ENCODE measurements at regions not wholly inside any gene's neighbourhood (a gene's known extent, or its start where the extent isn't known, plus 50 kb on each side); places are given as distances from the start of the nearest gene placed in this dataset.
A peak's percentile ranks its signal among the peaks of the same experiment; 100 is the strongest.

GRCh38 chr3:188940573-188940932 lies 231.2 kb upstream of the TPRG1 start:
- DNase-seq = no peak

DNA sequence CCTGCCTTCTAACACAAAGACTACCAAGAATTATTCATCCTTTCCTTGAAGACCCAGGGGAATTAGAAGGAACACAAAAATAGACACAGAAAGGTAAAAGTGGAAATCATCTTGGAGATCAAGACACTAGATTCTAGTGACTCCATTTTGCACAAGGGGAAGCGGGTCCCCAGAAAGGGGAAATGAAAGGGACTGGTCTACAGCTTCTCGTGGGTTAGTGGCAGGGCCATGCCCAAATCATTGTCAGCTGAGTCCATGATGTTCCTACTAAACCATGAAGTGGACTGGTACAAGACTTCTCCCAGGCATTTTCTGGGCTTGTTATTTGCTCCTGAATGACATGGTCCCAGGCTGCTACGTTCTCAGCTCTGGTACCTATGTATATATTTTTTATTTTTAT lies 230.7 kb upstream of the TPRG1 start:
- DNase-seq = peak in 3 of 58 donors; percentile 8 to 39 (median 20)

DNA sequence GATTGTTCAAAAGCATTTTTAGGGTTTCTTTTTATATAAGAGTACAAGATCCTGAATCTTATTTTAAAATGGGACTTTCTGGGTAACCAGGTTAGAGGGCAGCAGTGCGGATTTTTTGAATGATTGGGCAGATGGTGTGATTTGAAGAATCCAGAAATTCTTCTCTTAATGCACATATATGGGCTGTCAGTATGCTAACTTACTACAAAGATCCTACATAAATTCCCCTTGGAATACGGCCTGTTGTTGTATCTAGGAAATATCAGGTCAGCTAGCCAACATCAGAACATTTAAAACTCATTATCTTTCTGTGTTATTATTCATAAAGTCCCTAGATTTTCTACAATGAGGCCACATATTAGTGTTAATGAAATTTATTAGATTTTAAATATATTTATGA lies 229.6 kb upstream of the TPRG1 start:
- no peak for DNase-seq

DNA sequence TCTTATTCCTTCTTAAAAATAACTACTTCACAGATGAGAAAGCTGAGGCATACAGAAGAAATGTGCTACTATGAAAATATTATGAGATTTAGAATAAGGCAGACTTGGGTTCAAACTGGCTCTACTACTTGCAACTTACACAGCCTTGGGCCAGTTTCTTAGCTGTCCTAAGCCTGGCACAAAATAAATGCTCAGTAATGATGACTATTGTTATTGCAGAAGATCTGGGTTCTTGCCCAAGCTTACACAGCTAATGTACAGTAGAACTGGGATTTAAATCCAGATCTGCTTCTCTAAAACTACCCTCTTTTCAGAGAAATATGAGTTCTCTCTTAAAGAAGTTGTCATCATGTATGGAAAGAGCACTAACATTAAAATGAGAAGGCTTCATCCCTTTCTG lies 228.2 kb upstream of the TPRG1 start:
- DNase-seq = no peak

GRCh38 chr3:188944108-188944507 lies 227.7 kb upstream of the TPRG1 start:
- no peak for DNase-seq

DNA sequence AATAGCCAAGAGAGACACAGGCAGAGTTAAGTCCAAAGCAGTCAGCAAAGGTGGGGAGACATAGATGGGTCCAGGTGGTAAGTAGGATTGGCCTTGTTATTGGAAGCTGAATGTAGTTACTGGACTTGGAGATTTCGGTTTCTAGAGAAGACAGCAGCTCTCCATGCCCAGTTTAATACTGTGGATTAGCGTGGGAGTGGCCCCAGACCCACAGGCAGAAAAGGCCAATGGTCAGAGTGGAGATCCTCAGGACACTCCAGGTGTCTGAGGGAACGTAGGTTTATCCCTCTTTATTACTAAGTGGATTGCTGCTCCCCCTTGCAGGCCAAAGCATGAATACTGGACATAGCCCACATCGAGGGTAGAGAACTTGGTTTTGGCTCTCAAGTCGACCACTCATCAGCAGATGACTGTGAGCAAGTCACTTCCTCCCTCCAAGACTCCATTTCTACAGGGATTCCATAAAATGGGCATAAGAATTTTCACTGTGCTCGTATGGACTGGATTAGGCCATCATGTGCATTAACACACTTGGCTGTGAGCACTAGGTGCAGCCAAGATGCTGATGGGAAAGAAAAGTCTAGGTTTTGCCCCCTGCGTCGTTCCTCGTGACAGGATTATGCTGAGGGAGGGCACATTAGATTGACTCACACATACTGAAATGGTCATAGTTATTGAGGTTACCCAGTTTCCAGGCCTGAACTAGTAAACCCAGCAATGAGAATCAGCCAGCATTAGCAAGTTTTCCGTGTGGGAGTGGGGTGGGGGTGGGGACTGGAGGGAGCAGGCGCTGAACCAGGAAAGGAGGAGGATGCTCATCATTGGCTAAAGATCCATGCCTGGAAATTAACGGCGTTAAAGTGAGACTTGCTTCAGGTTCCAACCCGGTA lies 225.2 kb upstream of the TPRG1 start:
- peak in 1 of 58 donors; percentile 68 for DNase-seq

DNA sequence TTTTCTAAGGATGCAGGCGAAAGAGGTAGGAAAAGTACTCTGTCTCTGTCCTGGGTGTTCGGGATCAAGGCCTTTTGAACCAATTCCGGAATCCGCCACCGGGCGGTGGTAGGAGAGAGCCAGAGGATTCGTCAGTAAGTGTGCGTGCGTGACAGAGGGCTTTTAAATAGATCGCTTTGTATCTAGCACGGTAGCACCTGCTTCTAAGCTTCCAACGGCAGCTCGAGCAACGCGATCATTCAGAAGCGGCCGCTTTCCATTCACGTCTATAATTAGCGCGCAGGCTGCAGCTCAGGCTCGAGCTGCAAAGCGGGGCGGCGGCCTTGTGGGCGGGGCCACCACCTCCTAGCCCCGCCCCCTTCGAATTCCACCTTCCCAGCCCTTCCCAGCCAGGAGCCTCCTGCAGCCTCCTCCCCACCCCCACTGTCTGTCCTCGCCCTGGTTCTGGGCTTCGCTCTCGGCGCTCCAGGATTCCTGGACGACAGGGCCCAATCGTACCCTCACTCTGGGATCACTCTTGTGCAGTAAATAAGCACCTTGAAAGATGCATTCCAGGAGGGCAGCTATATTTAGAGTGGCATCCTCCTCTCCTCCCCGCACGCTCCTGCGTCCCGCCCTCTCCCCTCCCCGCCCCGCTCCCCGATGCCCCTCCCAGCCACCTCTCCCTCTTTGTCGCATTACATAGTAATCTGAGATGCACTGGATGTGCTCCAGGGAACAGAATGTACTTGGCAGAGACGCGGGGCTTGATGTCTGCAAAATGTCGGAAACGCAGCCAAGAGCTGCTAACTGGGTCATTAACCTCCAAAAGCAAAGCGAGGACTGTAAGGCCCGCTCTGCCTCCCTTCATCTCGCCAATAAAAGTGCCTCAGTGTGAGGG lies 224.1 kb upstream of the TPRG1 start:
- DNase-seq = peak; percentile 57 to 96 (median 85)

DNA sequence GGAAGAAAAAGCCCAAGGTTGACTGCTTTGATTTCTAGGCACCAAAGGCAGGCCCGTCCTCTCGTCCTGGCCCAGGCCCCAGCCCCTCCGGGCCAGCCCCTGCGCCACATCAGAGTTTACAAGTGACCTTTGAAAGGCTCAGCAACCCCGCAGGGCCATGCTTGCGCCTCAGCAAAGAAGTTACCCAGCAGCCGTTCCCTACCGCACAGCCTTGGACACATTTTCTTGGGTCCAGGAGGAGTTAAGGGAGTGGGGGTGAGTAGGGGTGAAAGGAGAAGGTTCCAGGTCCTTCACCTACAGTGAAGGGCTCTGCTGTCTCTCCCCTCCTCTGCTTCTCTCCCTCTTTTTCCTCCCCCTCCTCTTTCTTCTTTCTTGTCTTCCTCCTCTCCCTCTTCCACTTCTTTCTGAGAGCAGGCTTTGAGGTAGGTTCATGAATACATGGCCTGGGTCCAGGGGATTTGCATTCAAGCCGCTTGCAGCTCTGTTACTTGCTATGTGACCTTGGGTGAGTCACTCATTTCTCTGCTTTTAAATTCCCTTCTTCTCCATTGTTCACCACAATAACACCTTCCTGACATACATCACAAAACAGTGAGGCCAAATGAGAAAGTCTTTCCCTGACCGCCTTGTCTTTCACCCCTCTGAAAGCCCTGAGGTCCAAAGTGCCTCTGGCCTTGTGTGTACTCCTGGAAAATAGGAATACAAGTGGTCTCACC lies 223.3 kb upstream of the TPRG1 start:
- peak in 22 of 58 donors; percentile 25 to 91 (median 54) for DNase-seq

- DNase-seq = peak in 7 of 58 donors; percentile 10 to 70 (median 47)
Observed at GRCh38 chr3:188948997-188949389, 222.8 kb upstream of the TPRG1 start.

DNA sequence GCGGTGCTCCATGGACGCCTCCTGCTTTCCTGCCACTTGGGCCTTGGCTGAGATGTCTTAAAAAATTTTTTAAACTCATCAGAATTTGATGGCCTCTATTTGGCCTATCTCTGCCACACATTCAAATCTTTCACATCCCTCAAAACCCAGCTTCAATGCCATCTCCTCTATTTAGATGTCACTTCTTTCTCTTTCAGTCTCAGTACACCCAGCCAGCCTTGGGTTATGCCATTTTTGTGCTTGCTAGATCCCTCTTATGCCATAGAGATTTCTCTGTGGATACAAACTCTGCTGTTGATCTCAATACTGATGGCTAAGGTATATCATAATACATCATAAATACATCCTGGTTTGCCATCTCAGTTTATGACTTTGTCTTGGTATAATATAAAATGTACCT lies 222.3 kb upstream of the TPRG1 start:
- DNase-seq = no peak

GRCh38 chr3:188949996-188950395 lies 221.8 kb upstream of the TPRG1 start:
- DNase-seq = no peak

- peak in 1 of 58 donors; percentile 39 for DNase-seq
Observed at GRCh38 chr3:188950832-188951489, 220.8 kb upstream of the TPRG1 start.

DNA sequence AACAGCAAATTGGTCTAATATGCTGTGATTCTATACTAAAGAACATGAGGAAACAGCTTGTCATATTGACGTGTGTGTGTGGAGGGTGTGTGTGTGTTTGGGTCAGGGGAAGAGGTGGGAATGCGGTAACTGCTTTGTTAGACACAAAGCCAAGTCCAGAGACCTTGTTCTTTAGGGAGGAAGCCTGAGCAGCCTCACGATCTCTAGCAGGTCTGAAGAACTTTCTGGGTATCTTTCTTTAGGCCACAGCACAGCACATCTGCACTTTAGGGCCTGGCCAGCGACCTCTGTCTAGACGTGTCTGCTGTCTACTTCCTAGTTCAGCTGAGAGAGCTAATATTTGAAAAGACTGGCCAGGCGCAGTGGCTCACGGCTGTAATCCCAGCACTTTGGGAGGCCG lies 220.0 kb upstream of the TPRG1 start:
- no peak for DNase-seq

DNA sequence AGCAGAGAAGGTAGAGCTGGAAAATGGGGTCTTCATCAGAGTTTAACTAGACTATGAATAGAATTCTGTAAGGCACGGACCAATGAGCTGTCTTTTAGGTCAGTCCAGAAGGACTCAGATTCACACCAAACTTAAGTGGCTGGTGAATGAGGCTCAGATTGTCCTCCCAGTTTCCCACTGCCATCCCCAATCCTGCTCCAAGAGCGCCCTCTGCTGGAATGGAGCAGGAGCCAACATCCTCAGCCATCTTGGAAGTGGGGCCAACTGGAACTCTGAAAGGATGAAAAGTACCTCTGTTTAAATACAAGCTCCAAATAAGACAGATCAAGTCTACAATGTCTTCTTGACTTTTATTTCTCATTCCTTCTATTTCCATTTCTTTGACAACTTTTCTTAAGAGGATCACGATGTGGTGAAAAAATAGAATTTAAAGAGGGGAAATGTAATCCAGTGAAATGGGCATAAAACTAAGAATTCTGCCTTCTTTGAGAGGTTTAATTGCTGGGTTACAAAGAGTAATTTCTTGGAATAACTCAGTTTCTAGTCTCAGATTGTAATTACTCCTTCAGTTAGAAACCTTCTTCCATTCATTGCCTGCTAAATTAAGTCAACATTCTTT lies 217.1 kb upstream of the TPRG1 start:
- peak in 56 of 58 donors; percentile 8 to 92 (median 73) for DNase-seq

DNA sequence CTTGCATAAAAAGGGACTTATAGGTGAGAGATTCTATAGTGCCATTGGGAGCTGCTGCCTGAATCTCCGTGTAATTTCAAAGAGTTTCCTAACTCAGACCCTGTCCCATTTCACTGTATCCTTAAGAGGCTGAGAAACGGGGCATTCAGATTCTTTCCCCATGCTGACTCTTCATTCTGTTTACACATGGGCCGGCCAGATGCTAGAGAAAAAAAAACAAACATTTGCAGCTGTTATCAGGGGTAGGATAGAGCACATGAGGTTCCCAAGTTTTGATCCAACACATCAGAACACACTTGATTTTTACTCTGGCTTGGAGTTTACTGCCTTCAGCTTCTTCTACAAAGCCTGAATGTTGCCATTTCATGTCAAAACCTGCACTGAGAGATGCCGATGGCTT lies 215.9 kb upstream of the TPRG1 start:
- no peak for DNase-seq

GRCh38 chr3:188956839-188957489 lies 214.8 kb upstream of the TPRG1 start:
- peak in 1 of 58 donors; percentile 52 for DNase-seq

DNA sequence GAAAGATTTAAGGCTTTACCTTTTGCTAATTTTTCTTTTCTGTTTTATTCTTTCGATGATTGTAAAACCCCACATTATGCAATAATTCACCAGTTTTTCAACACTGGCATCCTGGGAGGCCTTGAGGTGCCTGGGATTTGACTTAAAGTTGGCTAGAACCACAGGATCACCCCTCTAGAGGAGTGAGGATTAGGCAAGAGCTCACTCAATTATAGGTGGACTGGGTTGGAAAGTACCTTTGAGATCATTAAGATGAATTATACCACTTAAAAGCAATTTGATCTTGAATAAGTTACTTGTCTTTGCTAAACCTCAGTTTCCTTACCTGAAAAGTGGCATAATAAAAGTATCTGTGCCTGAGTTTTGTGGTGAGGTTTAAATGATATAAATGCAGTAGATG lies 212.8 kb upstream of the TPRG1 start:
- DNase-seq = no peak

GRCh38 chr3:188962253-188963247 lies 209.2 kb upstream of the TPRG1 start:
- DNase-seq = no peak

DNA sequence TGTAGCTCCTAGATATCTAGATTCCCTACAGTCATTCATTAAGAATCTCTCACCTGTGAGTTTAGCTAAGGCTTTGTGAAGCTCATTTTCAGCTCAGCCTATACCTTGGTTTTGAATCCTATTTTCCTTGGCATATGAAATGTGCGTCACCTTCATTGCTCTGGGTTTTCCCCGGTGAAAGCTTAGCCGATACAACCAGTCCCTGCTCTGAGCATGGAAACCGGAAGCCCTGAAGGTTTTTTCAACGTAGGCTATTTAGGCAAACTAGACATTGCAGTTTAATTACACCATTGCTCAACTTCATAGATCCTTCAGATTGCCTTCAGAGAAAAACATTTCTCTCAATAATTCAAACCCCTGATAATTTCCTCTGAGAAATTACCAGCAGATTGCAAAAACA lies 206.8 kb upstream of the TPRG1 start:
- DNase-seq = no peak

All from anterior cingulate cortex (tissue), 58 donors.